Lung (tissue), 11 donors: ENCODE measurements at regions not wholly inside any gene's neighbourhood (a gene's known extent, or its start where the extent isn't known, plus 50 kb on each side); places are given as distances from the start of the nearest gene placed in this dataset.

ENCODE experiments used
- ATAC-seq: fragments of 200-7000 bp; cut with Tn5 transposase; one replicate; pipeline ENCODE4 v1.9.1; 2020; ENCODE audit warnings: moderate number of reproducible peaks; ENCODE audit not compliant: insufficient read depth, low FRiP score
- DNase-seq, 3 donors: peaks; one replicate each; pipeline ENCODE4 v3.0.0-alpha.2; 2013 to 2017
- H3K27ac ChIP-seq, 2 donors: one replicate each; pipeline ENCODE4 v1.5.1; 2013; ENCODE audit warnings: mild to moderate bottlenecking in 2 of 2, moderate library complexity in 2 of 2, control low read depth in 1 of 2, inconsistent platforms in 1 of 2, low read depth in 1 of 2, low read length in 1 of 2
- H3K27me3 ChIP-seq, 3 donors: one replicate each; pipeline ENCODE4 v1.5.1; 2013; ENCODE audit warnings: low read length in 2 of 3; ENCODE audit not compliant: control insufficient read depth in 3 of 3, insufficient read depth in 3 of 3
- H3K36me3 ChIP-seq, 4 donors: one replicate each; pipeline ENCODE4 v1.5.1; 2013; ENCODE audit warnings: low read length in 4 of 4, mild to moderate bottlenecking in 1 of 4, moderate library complexity in 1 of 4; ENCODE audit not compliant: control insufficient read depth in 4 of 4, insufficient read depth in 4 of 4
- H3K4me1 ChIP-seq, 5 donors: one replicate each; pipeline ENCODE4 v1.5.1; 2013; ENCODE audit warnings: low read length in 5 of 5, mild to moderate bottlenecking in 2 of 5, moderate library complexity in 1 of 5; ENCODE audit not compliant: control insufficient read depth in 5 of 5, insufficient read depth in 5 of 5
- H3K4me3 ChIP-seq: one replicate; pipeline ENCODE4 v1.5.1; 2013; ENCODE audit warnings: mild to moderate bottlenecking, control low read depth, moderate library complexity
- H3K9ac ChIP-seq, 2 donors: one replicate each; pipeline ENCODE4 v1.5.1; 2013; ENCODE audit warnings: low read length in 2 of 2, control low read depth in 1 of 2; ENCODE audit not compliant: insufficient read depth in 1 of 2
- H3K9me3 ChIP-seq, 4 donors: one replicate each; pipeline ENCODE4 v1.5.1; 2013; ENCODE audit warnings: low read length in 3 of 4, mild to moderate bottlenecking in 1 of 4, moderate library complexity in 1 of 4; ENCODE audit not compliant: control insufficient read depth in 4 of 4, insufficient read depth in 3 of 4
- CTCF ChIP-seq: IDR thresholded peaks from 2 replicates; pipeline ENCODE4 v1.5.1; 2012; ENCODE audit warnings: mild to moderate bottlenecking; ENCODE audit errors: control extremely low read depth, extremely low read depth
- WGBS, 2 donors: extraction: QIAGEN DNeasy Blood & Tissue Kit; methylation state at CpG; one replicate each; pipeline ENCODE4 v1.1.7; 2013; 5-methylcytosine and 5-hydroxymethylcytosine counted together
- donor health status: control.
- donor health status: control.
- donor health status: Bipolar disorder and iron deficiency.
- donor health status: healthy.
- donor health status: DM: yes; HTN: yes; CAD: no.

DNA sequence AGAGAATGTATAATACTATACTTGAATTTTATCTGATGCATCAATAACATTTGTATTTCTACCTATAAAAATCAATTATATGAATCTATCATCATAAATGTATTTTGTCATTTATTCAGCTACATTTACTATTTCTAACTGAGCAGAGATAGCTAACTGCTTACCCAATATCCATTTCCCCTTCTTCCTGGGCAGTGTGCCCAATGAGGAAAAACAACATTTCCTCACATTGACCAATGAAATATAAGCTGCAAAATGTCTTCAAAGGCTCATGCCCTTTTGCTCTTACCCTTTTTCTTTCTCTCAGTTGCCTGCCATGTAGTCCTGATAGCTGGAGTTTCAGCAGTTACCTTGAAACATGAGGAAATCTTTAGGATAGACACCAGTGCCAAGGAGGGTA, 385.8 kb upstream of the PCSK5 start:
- no peaks in the 10 kb centered on the region for H3K36me3 ChIP-seq
- H3K4me1 ChIP-seq, result no peaks in the 10 kb centered on the region
- H3K27me3 ChIP-seq, result no peaks in the 10 kb centered on the region
- no peak overlapping the region for H3K4me3 ChIP-seq
- H3K9ac ChIP-seq, result no peak overlapping the region
- H3K27ac ChIP-seq, result no peak overlapping the region
- H3K9me3 ChIP-seq, result no peaks in the 10 kb centered on the region
- no peak for ATAC-seq
- TF ChIP-seq CTCF, result no peak
- peak in 2 of 3 donors; percentile 37 to 54 for DNase-seq

DNA sequence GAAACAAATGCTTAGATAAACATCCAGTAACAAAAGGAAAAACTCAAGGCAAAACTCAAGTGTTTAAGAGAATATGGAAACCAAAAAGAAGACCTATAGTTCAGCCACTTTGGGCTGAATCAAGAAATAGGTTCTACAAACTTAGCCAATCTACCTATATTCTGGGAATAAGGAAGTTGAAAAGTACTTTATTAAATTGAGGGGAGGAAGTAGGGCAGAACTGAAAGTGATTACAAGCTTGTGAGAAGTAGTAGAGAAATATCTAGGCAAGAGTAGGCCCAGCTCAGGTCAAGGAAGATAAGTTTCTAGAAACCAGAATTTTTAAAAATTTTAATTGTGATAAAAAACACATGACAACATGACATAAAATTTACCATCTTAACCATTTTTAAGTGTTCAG, 384.8 kb upstream of the PCSK5 start:
- Histone ChIP-seq H3K36me3 (no peaks in the 10 kb centered on the region), H3K27ac (no peak overlapping the region), H3K4me3 (no peak overlapping the region), H3K9me3 (no peaks in the 10 kb centered on the region), H3K27me3 (no peaks in the 10 kb centered on the region), H3K9ac (no peak overlapping the region), H3K4me1 (no peaks in the 10 kb centered on the region)
- ATAC-seq, result no peak
- DNase-seq, result no peak
- no peak for TF ChIP-seq CTCF

- Histone ChIP-seq H3K9me3 (no peaks in the 10 kb centered on the region), H3K36me3 (no peaks in the 10 kb centered on the region), H3K4me3 (no peak overlapping the region), H3K27ac (no peak overlapping the region), H3K4me1 (no peaks in the 10 kb centered on the region), H3K9ac (no peak overlapping the region), H3K27me3 (no peaks in the 10 kb centered on the region)
- TF ChIP-seq CTCF, result no peak
- DNase-seq (no peak), ATAC-seq (no peak)
Measured at GRCh38 chr9:75529463-75529862, 361.0 kb upstream of the PCSK5 start.

DNA sequence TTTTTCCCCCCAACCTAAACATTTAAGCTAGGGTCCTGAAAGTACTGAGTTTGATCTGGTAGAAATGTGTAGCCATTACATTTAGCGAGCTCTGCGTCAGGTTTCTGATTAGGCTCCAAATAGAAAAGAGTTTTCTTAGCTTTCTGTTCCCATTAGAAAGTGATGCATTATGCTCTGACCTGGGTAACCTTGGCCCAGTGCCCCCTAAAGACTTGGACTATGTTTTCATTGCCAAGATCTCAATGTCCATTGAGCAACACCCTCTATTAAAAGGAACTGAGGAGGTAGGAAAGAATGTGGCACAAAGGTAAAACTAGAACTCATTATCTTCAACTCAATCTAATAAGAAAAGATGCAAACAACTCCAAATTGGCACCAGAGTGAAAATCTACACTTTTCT, 358.9 kb upstream of the PCSK5 start:
- Histone ChIP-seq H3K36me3 (no peaks in the 10 kb centered on the region), H3K9ac (no peak overlapping the region), H3K27me3 (no peaks in the 10 kb centered on the region), H3K9me3 (no peaks in the 10 kb centered on the region), H3K4me3 (no peak overlapping the region), H3K27ac (no peak overlapping the region), H3K4me1 (no peaks in the 10 kb centered on the region)
- DNase-seq (no peak), ATAC-seq (no peak)
- 92 to 94% methylated on average over 2 of the region's 2 CpGs for WGBS, 2 donors
- TF ChIP-seq CTCF, result no peak
